Spinal cord (tissue), 10 donors: ENCODE measurements at regions not wholly inside any gene's neighbourhood (a gene's known extent, or its start where the extent isn't known, plus 50 kb on each side); places are given as distances from the start of the nearest gene placed in this dataset. TPM values are rescaled to one million over a fixed set of nuclear protein-coding genes. Genes with fewer than 3 reads are reported as not detected.

Experiments used
- DNase-seq, 6 donors: peaks; one replicate each; pipeline versions ENCODE4 v3.0.0 to v3.0.0-alpha.2; 2013 to 2015; ENCODE audit warnings: low spot score in 6 of 6, low read depth in 4 of 6
- H3K27ac ChIP-seq: one replicate; pipeline ENCODE4 v1.5.1; 2013; ENCODE audit warnings: low read depth, low read length, control low read depth
- H3K27me3 ChIP-seq: one replicate; pipeline ENCODE4 v1.6.1; 2013; ENCODE audit warnings: low read length; ENCODE audit not compliant: control insufficient read depth, insufficient read depth
- H3K36me3 ChIP-seq: one replicate; pipeline ENCODE4 v1.6.1; 2013; ENCODE audit warnings: low read length; ENCODE audit not compliant: control insufficient read depth, insufficient read depth
- H3K4me1 ChIP-seq: one replicate; pipeline ENCODE4 v1.6.1; 2013; ENCODE audit warnings: low read length; ENCODE audit not compliant: control insufficient read depth, insufficient read depth
- H3K4me3 ChIP-seq: one replicate; pipeline ENCODE4 v1.5.1; 2013; ENCODE audit warnings: low read depth, low read length, control low read depth
- H3K9me3 ChIP-seq: one replicate; pipeline ENCODE4 v1.6.1; 2013; ENCODE audit warnings: low read length; ENCODE audit not compliant: control insufficient read depth, insufficient read depth
- WGBS: methylation state at CpG from one replicate; pipeline ENCODE4 v1.1.5; 2013; ENCODE audit warnings: missing lambda C conversion rate; ENCODE audit not compliant: insufficient coverage; 5-methylcytosine and 5-hydroxymethylcytosine counted together
- small RNA-seq: library from RNA; depleted of rRNA; stranded (forward); fragments of <200 nt; gene quantifications from one replicate; pipeline ENCODE3, GENCODE V24; 2014; ENCODE audit warnings: low replicate concordance
- donor health status: healthy.

GRCh38 chr11:110766316-110766715 lies 54.1 kb upstream of the ARHGAP20 start:
- H3K9me3 ChIP-seq = no peaks in the 10 kb centered on the region

GRCh38 chr11:110764485-110764884 lies 52.2 kb upstream of the ARHGAP20 start:
- no peak for DNase-seq
- WGBS = no CpG with 5 or more reads among the region's 1 CpG
- H3K36me3 ChIP-seq = no peaks in the 10 kb centered on the region
- no peaks in the 10 kb centered on the region for H3K9me3 ChIP-seq
- H3K27ac ChIP-seq = no peak overlapping the region
- no peaks in the 10 kb centered on the region for H3K27me3 ChIP-seq
- H3K4me3 ChIP-seq = no peak overlapping the region
- H3K4me1 ChIP-seq = peaks cover 4% of the 10 kb centered on the region

More at GRCh38 chr11:110766316-110766715, 54.1 kb upstream of the ARHGAP20 start:
- no CpG with 5 or more reads among the region's 1 CpG for WGBS
- Histone ChIP-seq H3K27ac (no peak overlapping the region), H3K36me3 (no peaks in the 10 kb centered on the region), H3K4me3 (no peak overlapping the region), H3K4me1 (peaks cover 4% of the 10 kb centered on the region), H3K27me3 (no peaks in the 10 kb centered on the region)
- DNase-seq = no peak

- peaks cover 4% of the 10 kb centered on the region for H3K4me1 ChIP-seq
- no peak overlapping the region for H3K27ac ChIP-seq
- 0% methylated on average over 1 of the region's 2 CpGs for WGBS
- no peaks in the 10 kb centered on the region for H3K9me3 ChIP-seq
- H3K4me3 ChIP-seq = no peak overlapping the region
- peak in 2 of 6 donors; percentile 43 to 64 for DNase-seq
- no peaks in the 10 kb centered on the region for H3K36me3 ChIP-seq
- H3K27me3 ChIP-seq = no peaks in the 10 kb centered on the region
These were observed 51.2 kb upstream of the ARHGAP20 start for GRCh38 chr11:110763249-110764011.

GRCh38 chr11:110762590-110762989 lies 50.4 kb upstream of the ARHGAP20 start:
- Histone ChIP-seq H3K4me1 (peaks cover 4% of the 10 kb centered on the region), H3K36me3 (no peaks in the 10 kb centered on the region), H3K27me3 (no peaks in the 10 kb centered on the region), H3K27ac (no peak overlapping the region), H3K4me3 (no peak overlapping the region), H3K9me3 (no peaks in the 10 kb centered on the region)
- WGBS = no CpG with 5 or more reads among the region's 2 CpGs
- DNase-seq = peak in 2 of 6 donors; percentile 22 to 61

Small RNAs in the stretch of these regions (small RNA-seq; reads per million reads assigned to genes)
- gene AP002963.1 (not detected), gene RNA5SP350 (not detected)
